ENCODE measurements at regions not wholly inside any gene's neighbourhood (a gene's known extent, or its start where the extent isn't known, plus 50 kb on each side); places are given as distances from the start of the nearest gene placed in this dataset.

GRCh38 chr12:113747017-113747416 is 219.1 kb downstream of the RBM19 start:
- no peaks in the 10 kb centered on the region for H3K4me1 ChIP-seq
- in situ Hi-C loops (cut with MboI; ENCODE audit: low sequenced_read_pairs), result no loop called here
- DNase-seq (ENCODE audit: low spot score in 2 of 2), result peak; percentile 44 to 77
- no peaks in the 10 kb centered on the region for H3K36me3 ChIP-seq (replicated peaks)
- no peaks in the 10 kb centered on the region for H3K9me3 ChIP-seq
- no peak overlapping the region for H3K4me3 ChIP-seq
- H3K27me3 ChIP-seq (ENCODE audit: low read depth), result no peaks in the 10 kb centered on the region

- in situ Hi-C loops (cut with MboI; ENCODE audit: low sequenced_read_pairs), result no loop called here
- no peaks in the 10 kb centered on the region for H3K36me3 ChIP-seq (replicated peaks)
- no peaks in the 10 kb centered on the region for H3K9me3 ChIP-seq
- H3K4me1 ChIP-seq, result no peaks in the 10 kb centered on the region
- no peak overlapping the region for H3K4me3 ChIP-seq
- H3K27me3 ChIP-seq (ENCODE audit: low read depth), result no peaks in the 10 kb centered on the region
- no peak for DNase-seq (ENCODE audit: low spot score in 2 of 2)
These were observed 221.2 kb downstream of the RBM19 start for GRCh38 chr12:113744802-113745395.

GRCh38 chr12:113742801-113743200 is 223.3 kb downstream of the RBM19 start:
- peaks cover 7% of the 10 kb centered on the region; the same call in 1 of the 2 replicates for H3K27me3 ChIP-seq (ENCODE audit: low read depth)
- in situ Hi-C loops (cut with MboI; ENCODE audit: low sequenced_read_pairs), result no loop called here
- no peak overlapping the region for H3K4me3 ChIP-seq
- DNase-seq (ENCODE audit: low spot score in 2 of 2), result no peak
- H3K36me3 ChIP-seq (replicated peaks), result no peaks in the 10 kb centered on the region
- H3K4me1 ChIP-seq, result no peaks in the 10 kb centered on the region
- no peaks in the 10 kb centered on the region for H3K9me3 ChIP-seq

DNA sequence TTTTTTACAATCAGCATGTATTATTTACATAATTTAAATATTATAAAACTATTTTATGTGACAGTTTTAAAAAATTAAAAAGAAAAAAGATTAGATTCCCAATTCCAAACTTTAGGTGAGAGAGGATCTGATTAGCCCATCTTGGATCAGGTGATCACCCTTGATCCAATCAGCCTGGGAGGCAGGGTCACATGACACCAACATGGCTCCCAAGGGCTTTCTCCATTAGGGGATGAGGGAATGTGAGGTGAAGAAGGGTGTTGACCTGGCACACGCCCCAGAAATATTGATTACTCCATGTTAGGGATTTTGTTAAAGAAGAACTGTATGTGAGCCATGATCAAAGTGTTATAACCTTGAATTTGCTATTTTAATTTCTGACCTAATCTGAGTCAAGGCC is 225.4 kb downstream of the RBM19 start:
- H3K4me1 ChIP-seq, result no peaks in the 10 kb centered on the region
- no peaks in the 10 kb centered on the region for H3K9me3 ChIP-seq
- no peak overlapping the region for H3K4me3 ChIP-seq
- peaks cover 7% of the 10 kb centered on the region; the same call in 1 of the 2 replicates for H3K27me3 ChIP-seq (ENCODE audit: low read depth)
- in situ Hi-C loops (cut with MboI; ENCODE audit: low sequenced_read_pairs), result no loop called here
- H3K36me3 ChIP-seq (replicated peaks), result no peaks in the 10 kb centered on the region
- DNase-seq (ENCODE audit: low spot score in 2 of 2), result no peak

DNA sequence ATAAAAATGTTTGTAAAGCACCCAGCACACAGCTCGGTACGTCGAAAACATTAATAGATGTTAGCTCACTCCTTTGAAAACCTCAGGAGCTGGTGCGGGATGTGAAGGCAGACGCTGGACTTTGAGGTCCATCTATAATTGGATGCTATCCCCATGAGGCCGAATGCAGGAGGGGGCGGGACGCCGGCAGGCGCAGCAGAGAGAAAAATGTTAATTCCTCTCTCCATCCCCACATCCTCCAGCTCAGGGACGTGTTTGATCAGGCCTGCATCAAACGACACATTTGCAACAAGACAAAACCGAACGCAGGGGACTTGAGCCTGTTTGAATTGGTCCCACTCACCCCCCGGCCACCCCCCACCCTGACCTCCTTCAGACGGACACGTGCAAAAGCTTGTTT is 231.0 kb downstream of the RBM19 start:
- Histone ChIP-seq H3K9me3 (no peaks in the 10 kb centered on the region), H3K36me3 (replicated peaks) (no peaks in the 10 kb centered on the region), H3K4me1 (no peaks in the 10 kb centered on the region), H3K27me3 (ENCODE audit: low read depth) (peaks cover 11% of the 10 kb centered on the region), H3K4me3 (no peak overlapping the region)
- in situ Hi-C loops (cut with MboI; ENCODE audit: low sequenced_read_pairs), result no loop called here
- no peak for DNase-seq (ENCODE audit: low spot score in 2 of 2)

DNA sequence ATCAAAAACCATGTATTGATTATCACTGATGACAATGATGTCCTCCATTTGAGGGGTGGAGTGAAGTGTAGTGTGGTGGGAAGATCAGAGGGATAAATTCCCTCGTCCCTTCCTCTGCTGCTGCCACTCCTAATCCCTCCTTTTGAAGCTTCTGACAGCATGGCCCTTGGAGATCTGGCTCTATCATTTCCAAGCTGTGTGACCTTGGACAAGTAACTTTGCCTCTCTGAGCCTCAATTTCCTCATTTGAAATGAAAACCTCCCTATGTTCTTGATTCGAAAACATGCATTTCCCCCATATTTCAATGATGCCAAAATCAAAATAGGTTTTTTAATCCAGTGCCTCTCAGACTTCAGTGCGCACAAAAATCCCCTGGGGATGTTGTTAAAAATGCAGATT is 231.6 kb downstream of the RBM19 start:
- Histone ChIP-seq H3K36me3 (replicated peaks) (no peaks in the 10 kb centered on the region), H3K4me1 (no peaks in the 10 kb centered on the region), H3K9me3 (no peaks in the 10 kb centered on the region), H3K4me3 (no peak overlapping the region), H3K27me3 (ENCODE audit: low read depth) (peaks cover 15% of the 10 kb centered on the region)
- DNase-seq (ENCODE audit: low spot score in 2 of 2), result no peak
- in situ Hi-C loops (cut with MboI; ENCODE audit: low sequenced_read_pairs), result no loop called here

- in situ Hi-C loops (cut with MboI; ENCODE audit: low sequenced_read_pairs), result no loop called here
- no peak overlapping the region for H3K4me3 ChIP-seq
- peaks cover 8% of the 10 kb centered on the region for H3K27me3 ChIP-seq (ENCODE audit: low read depth)
- H3K9me3 ChIP-seq, result no peaks in the 10 kb centered on the region
- H3K36me3 ChIP-seq (replicated peaks), result no peaks in the 10 kb centered on the region
- no peaks in the 10 kb centered on the region for H3K4me1 ChIP-seq
- DNase-seq (ENCODE audit: low spot score in 2 of 2), result no peak
These were observed 233.2 kb downstream of the RBM19 start for GRCh38 chr12:113732916-113733315.

DNA sequence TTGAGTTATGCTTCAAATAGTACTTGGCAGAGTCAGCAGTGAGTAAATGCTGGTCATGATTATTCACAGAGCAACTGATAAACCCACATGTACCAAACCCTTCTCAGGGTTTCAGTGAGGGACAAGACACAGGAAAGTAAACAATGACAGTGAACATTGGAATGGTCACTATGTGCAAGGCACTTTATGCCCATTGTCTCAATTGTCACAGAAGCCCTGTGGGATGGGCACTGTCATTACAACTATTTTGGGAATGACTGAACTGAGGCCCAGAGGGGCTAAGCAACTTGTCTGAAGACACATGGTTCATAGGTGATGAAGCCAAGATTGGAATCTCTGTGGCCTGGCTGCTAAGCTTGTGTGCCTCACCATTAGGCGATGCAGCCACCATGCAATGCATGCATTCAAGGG is 238.5 kb downstream of the RBM19 start:
- Histone ChIP-seq H3K4me3 (no peak overlapping the region), H3K36me3 (replicated peaks) (no peaks in the 10 kb centered on the region), H3K27me3 (ENCODE audit: low read depth) (peaks cover 12% of the 10 kb centered on the region), H3K9me3 (no peaks in the 10 kb centered on the region), H3K4me1 (no peaks in the 10 kb centered on the region)
- in situ Hi-C loops (cut with MboI; ENCODE audit: low sequenced_read_pairs), result no loop called here
- no peak for DNase-seq (ENCODE audit: low spot score in 2 of 2)

DNA sequence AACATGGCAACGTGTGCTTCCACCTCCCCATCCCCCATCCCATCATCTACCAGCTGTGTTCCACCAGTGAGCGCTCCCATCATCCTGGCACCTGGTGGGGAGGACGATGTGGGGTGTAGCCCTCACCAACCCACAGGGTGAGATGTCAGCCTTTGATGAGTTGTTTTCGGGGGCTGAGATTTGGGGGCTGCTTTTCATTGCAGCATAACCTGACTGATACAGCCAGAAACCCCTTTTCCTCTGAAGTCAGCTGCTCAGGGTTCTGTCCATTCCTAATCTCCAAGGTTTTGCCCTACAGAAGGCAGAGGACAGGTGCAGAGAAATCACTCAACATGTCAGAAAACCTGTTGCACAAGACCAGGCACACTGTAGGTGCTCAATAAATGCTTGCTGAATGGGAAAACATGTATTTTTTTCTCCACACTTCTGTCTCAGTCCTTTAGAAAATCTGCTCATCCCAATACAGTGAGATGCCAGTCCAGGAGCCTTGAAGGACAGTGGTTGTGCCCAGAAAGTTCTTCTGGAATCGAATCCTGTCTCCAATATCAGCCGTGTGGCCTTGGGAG is 239.8 kb downstream of the RBM19 start:
- no peaks in the 10 kb centered on the region for H3K36me3 ChIP-seq (replicated peaks)
- no peak overlapping the region for H3K4me3 ChIP-seq
- peaks cover 12% of the 10 kb centered on the region for H3K27me3 ChIP-seq (ENCODE audit: low read depth)
- in situ Hi-C loops (cut with MboI; ENCODE audit: low sequenced_read_pairs), result no loop called here
- DNase-seq (ENCODE audit: low spot score in 2 of 2), result no peak
- H3K9me3 ChIP-seq, result no peaks in the 10 kb centered on the region
- no peaks in the 10 kb centered on the region for H3K4me1 ChIP-seq

- in situ Hi-C loops (cut with MboI; ENCODE audit: low sequenced_read_pairs), result no loop called here
- H3K4me3 ChIP-seq, result no peak overlapping the region
- H3K27me3 ChIP-seq (ENCODE audit: low read depth), result peaks cover 8% of the 10 kb centered on the region
- H3K9me3 ChIP-seq, result no peaks in the 10 kb centered on the region
- no peak for DNase-seq (ENCODE audit: low spot score in 2 of 2)
- H3K4me1 ChIP-seq, result no peaks in the 10 kb centered on the region
- no peaks in the 10 kb centered on the region for H3K36me3 ChIP-seq (replicated peaks)
These were observed 240.6 kb downstream of the RBM19 start for GRCh38 chr12:113725557-113725876.

GRCh38 chr12:113724794-113725556 is 241.2 kb downstream of the RBM19 start:
- no peak for DNase-seq (ENCODE audit: low spot score in 2 of 2)
- no peaks in the 10 kb centered on the region for H3K9me3 ChIP-seq
- no peak overlapping the region for H3K4me3 ChIP-seq
- no peaks in the 10 kb centered on the region for H3K36me3 ChIP-seq (replicated peaks)
- in situ Hi-C loops (cut with MboI; ENCODE audit: low sequenced_read_pairs), result no loop called here
- H3K4me1 ChIP-seq, result no peaks in the 10 kb centered on the region
- H3K27me3 ChIP-seq (ENCODE audit: low read depth), result peaks cover 6% of the 10 kb centered on the region

- H3K9me3 ChIP-seq, result no peaks in the 10 kb centered on the region
- DNase-seq (ENCODE audit: low spot score in 2 of 2), result no peak
- no peaks in the 10 kb centered on the region for H3K36me3 ChIP-seq (replicated peaks)
- no peak overlapping the region for H3K4me3 ChIP-seq
- in situ Hi-C loops (cut with MboI; ENCODE audit: low sequenced_read_pairs), result no loop called here
- no peaks in the 10 kb centered on the region for H3K4me1 ChIP-seq
- H3K27me3 ChIP-seq (ENCODE audit: low read depth), result peaks cover 7% of the 10 kb centered on the region
These were observed 242.5 kb downstream of the RBM19 start for GRCh38 chr12:113723631-113724030.

GRCh38 chr12:113722747-113723146 is 243.4 kb downstream of the RBM19 start:
- H3K4me1 ChIP-seq, result no peaks in the 10 kb centered on the region
- peaks cover 9% of the 10 kb centered on the region for H3K27me3 ChIP-seq (ENCODE audit: low read depth)
- in situ Hi-C loops (cut with MboI; ENCODE audit: low sequenced_read_pairs), result no loop called here
- no peak for DNase-seq (ENCODE audit: low spot score in 2 of 2)
- no peaks in the 10 kb centered on the region for H3K9me3 ChIP-seq
- H3K36me3 ChIP-seq (replicated peaks), result no peaks in the 10 kb centered on the region
- no peak overlapping the region for H3K4me3 ChIP-seq

DNA sequence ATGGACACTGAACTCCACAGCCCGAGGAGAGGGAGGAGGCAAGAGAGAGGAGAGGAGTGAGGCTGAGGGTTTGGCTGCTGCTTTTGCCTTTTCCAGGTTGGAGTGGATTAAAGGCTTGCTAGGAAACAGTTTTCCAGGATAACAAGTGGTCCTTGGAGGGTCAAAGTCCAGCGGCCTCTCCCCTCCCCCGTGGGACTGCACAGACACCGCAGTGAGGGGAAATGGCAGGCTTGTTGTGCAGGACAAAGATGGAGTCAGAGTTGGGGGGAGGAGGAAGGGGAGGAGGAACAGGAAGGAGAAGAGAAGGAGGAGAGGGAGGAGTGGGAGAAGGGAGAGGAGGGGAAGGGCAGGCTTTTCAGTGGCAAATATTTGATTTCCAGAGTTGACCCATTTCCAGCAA is 245.5 kb downstream of the RBM19 start:
- Histone ChIP-seq H3K4me1 (no peaks in the 10 kb centered on the region), H3K4me3 (no peak overlapping the region), H3K36me3 (replicated peaks) (no peaks in the 10 kb centered on the region), H3K9me3 (no peaks in the 10 kb centered on the region), H3K27me3 (ENCODE audit: low read depth) (peaks cover 7% of the 10 kb centered on the region)
- DNase-seq (ENCODE audit: low spot score in 2 of 2), result no peak
- in situ Hi-C loops (cut with MboI; ENCODE audit: low sequenced_read_pairs), result no loop called here

Measured in HAP-1 (cell line).